ENCODE measurements at regions not wholly inside any gene's neighbourhood (a gene's known extent, or its start where the extent isn't known, plus 50 kb on each side); places are given as distances from the start of the nearest gene placed in this dataset.

GRCh38 chr6:10330515-10330914 is 84.4 kb downstream of the TFAP2A start:
- H3K4me1 ChIP-seq: no peaks in the 10 kb centered on the region
- H3K27ac ChIP-seq: no peak overlapping the region
- H3K27me3 ChIP-seq: no peaks in the 10 kb centered on the region
- no peak for DNase-seq
- H3K4me3 ChIP-seq: no peak overlapping the region
- no peak for ATAC-seq
- no peaks in the 10 kb centered on the region for H3K9me3 ChIP-seq
- no peak for TF ChIP-seq CTCF (IDR thresholded peaks at IDR 0.05)
- H3K36me3 ChIP-seq: no peaks in the 10 kb centered on the region
- intact Hi-C loops (cut with DNase I): no loop called here

- no peak for TF ChIP-seq CTCF (IDR thresholded peaks at IDR 0.05)
- no peaks in the 10 kb centered on the region for H3K9me3 ChIP-seq
- DNase-seq (no peak), ATAC-seq (no peak)
- H3K27me3 ChIP-seq: peaks cover 5% of the 10 kb centered on the region
- H3K4me3 ChIP-seq: no peak overlapping the region
- H3K4me1 ChIP-seq: no peaks in the 10 kb centered on the region
- no peak overlapping the region for H3K27ac ChIP-seq
- intact Hi-C loops (cut with DNase I): no loop called here
- H3K36me3 ChIP-seq: no peaks in the 10 kb centered on the region
Observed at GRCh38 chr6:10323018-10323417, 91.9 kb downstream of the TFAP2A start.

- Histone ChIP-seq H3K27me3 (peaks cover 5% of the 10 kb centered on the region), H3K4me3 (no peak overlapping the region), H3K27ac (no peak overlapping the region), H3K9me3 (no peaks in the 10 kb centered on the region), H3K36me3 (no peaks in the 10 kb centered on the region), H3K4me1 (no peaks in the 10 kb centered on the region)
- intact Hi-C loops (cut with DNase I): no loop called here
- ATAC-seq (no peak), DNase-seq (no peak)
- no peak for TF ChIP-seq CTCF (IDR thresholded peaks at IDR 0.05)
Observed at GRCh38 chr6:10320291-10320690, 94.6 kb downstream of the TFAP2A start.

GRCh38 chr6:10316373-10316721 is 98.5 kb downstream of the TFAP2A start:
- DNase-seq: no peak
- H3K4me3 ChIP-seq: no peak overlapping the region
- H3K36me3 ChIP-seq: no peaks in the 10 kb centered on the region
- H3K27me3 ChIP-seq: peaks cover 1% of the 10 kb centered on the region
- H3K9me3 ChIP-seq: no peaks in the 10 kb centered on the region
- no peak overlapping the region for H3K27ac ChIP-seq
- no peaks in the 10 kb centered on the region for H3K4me1 ChIP-seq
- no peak for TF ChIP-seq CTCF (IDR thresholded peaks at IDR 0.05)
- no peak for ATAC-seq
- intact Hi-C loops (cut with DNase I): no loop called here

GRCh38 chr6:10315658-10316372 is 99.1 kb downstream of the TFAP2A start:
- no peak for DNase-seq
- Histone ChIP-seq H3K36me3 (no peaks in the 10 kb centered on the region), H3K4me3 (no peak overlapping the region), H3K27me3 (peaks cover 6% of the 10 kb centered on the region), H3K9me3 (no peaks in the 10 kb centered on the region), H3K4me1 (no peaks in the 10 kb centered on the region), H3K27ac (no peak overlapping the region)
- no peak for ATAC-seq
- intact Hi-C loops (cut with DNase I): no loop called here
- TF ChIP-seq CTCF (IDR thresholded peaks at IDR 0.05): no peak

- Histone ChIP-seq H3K4me1 (no peaks in the 10 kb centered on the region), H3K27ac (no peak overlapping the region), H3K9me3 (no peaks in the 10 kb centered on the region), H3K4me3 (no peak overlapping the region), H3K36me3 (no peaks in the 10 kb centered on the region), H3K27me3 (peaks cover 6% of the 10 kb centered on the region)
- no peak for TF ChIP-seq CTCF (IDR thresholded peaks at IDR 0.05)
- ATAC-seq: no peak
- no peak for DNase-seq
- intact Hi-C loops (cut with DNase I): no loop called here
Observed at GRCh38 chr6:10315034-10315433, 99.8 kb downstream of the TFAP2A start.

Data from upper lobe of right lung (tissue), 1 donor.